OCI-LY3 (cell line): ENCODE measurements at regions not wholly inside any gene's neighbourhood (a gene's known extent, or its start where the extent isn't known, plus 50 kb on each side); places are given as distances from the start of the nearest gene placed in this dataset.

Experiments used
- H2AFZ ChIP-seq: fragments of 200-600, 300-600 bp; shearing (Covaris generic); 2 replicates; pipeline ENCODE4 v1.6.0; 2014; ENCODE audit warnings: antibody characterized with exemption, low read depth, low read length
- H3K27ac ChIP-seq: fragments of 200-600, 300-600 bp; sonication (generic); 2 replicates; pipeline ENCODE4 v1.5.1; 2014; ENCODE audit warnings: mild to moderate bottlenecking, low read length, moderate library complexity, mixed read lengths
- H3K27me3 ChIP-seq: fragments of 200-600, 300-600 bp; sonication (generic); 2 replicates; pipeline ENCODE4 v1.6.1; 2014; ENCODE audit warnings: low read depth, low read length, mixed read lengths
- H3K36me3 ChIP-seq: fragments of 200-600, 300-600 bp; sonication (generic); replicated peaks from 2 replicates; pipeline ENCODE3; 2014; ENCODE audit warnings: low read depth, low read length, mixed read lengths
- H3K4me1 ChIP-seq: fragments of 300-600, 200-600 bp; sonication (generic); 2 replicates; pipeline ENCODE4 v1.6.1; 2014; ENCODE audit warnings: low read length, mixed read lengths
- H3K4me2 ChIP-seq: fragments of 200-600, 300-600 bp; sonication (generic); 2 replicates; pipeline ENCODE4 v1.6.1; 2014; ENCODE audit warnings: low read length, mixed read lengths
- H3K4me3 ChIP-seq: fragments of 300-600, 200-600 bp; sonication (generic); 2 replicates; pipeline ENCODE4 v1.5.1; 2014; ENCODE audit warnings: antibody characterized with exemption, mild to moderate bottlenecking, low read length, moderate library complexity
- H3K79me2 ChIP-seq: fragments of 300-600, 200-600 bp; shearing (Covaris generic); 2 replicates; pipeline ENCODE4 v1.6.1; 2014; ENCODE audit warnings: mild to moderate bottlenecking, low read length, mixed read lengths
- H3K9ac ChIP-seq: fragments of 300-600, 200-600 bp; shearing (Covaris generic); 2 replicates; pipeline ENCODE4 v1.6.0; 2014; ENCODE audit warnings: mild to moderate bottlenecking, low read length, moderate library complexity
- H3K9me3 ChIP-seq: fragments of 200-600, 300-600 bp; shearing (Covaris generic); 2 replicates; pipeline ENCODE4 v1.6.1; 2014; ENCODE audit warnings: low read length, mixed read lengths; ENCODE audit not compliant: insufficient read depth
- H4K20me1 ChIP-seq: fragments of 200-600, 300-600 bp; sonication (generic); 2 replicates; pipeline ENCODE4 v1.6.1; 2016; ENCODE audit warnings: low read length, mixed read lengths; ENCODE audit not compliant: insufficient read depth
- CTCF ChIP-seq: fragments of 200-600, 300-600 bp; sonication (generic); IDR thresholded peaks from 2 replicates; pipeline ENCODE4 v1.5.1; 2014; ENCODE audit warnings: antibody characterized with exemption, low read length, low read depth
- EZH2phosphoT487 ChIP-seq: fragments of 200-600 bp; shearing (Covaris generic); IDR thresholded peaks from 2 replicates; pipeline ENCODE4 v1.6.1; 2018; ENCODE audit warnings: antibody characterized with exemption, mixed run types, low read depth

GRCh38 chr12:76702946-76703345, 61.0 kb upstream of the ZDHHC17 start:
- H3K27ac ChIP-seq, result no peak overlapping the region
- no peaks in the 10 kb centered on the region for H3K79me2 ChIP-seq
- H2AFZ ChIP-seq, result no peak overlapping the region
- peaks cover 22% of the 10 kb centered on the region for H3K4me1 ChIP-seq
- H3K9me3 ChIP-seq, result no peaks in the 10 kb centered on the region
- TF ChIP-seq CTCF (no peak), EZH2phosphoT487 (no peak)
- no peaks in the 10 kb centered on the region for H3K27me3 ChIP-seq
- no peak overlapping the region for H3K4me2 ChIP-seq
- H3K36me3 ChIP-seq, result no peaks in the 10 kb centered on the region
- no peak overlapping the region for H3K9ac ChIP-seq
- no peaks in the 10 kb centered on the region for H4K20me1 ChIP-seq
- no peak overlapping the region for H3K4me3 ChIP-seq

DNA sequence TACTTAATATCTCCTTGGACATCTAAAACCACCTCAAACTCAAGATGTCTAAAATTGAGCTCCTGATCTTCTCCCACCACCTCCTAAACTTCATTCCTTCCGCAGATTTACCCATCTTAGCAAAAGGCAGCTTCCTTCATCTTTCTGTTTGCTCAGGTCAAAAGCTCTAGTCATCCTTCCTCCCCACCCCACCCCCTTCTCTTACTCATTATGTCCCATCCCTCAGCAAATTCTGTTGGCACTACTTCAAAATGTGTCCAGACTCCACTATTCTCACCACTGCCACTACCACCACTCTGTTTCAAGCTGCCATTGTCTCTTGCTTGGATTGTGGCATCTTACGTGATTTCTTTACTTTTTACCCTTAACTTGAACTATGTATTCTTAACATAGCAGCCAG, 59.2 kb upstream of the ZDHHC17 start:
- H3K79me2 ChIP-seq, result no peaks in the 10 kb centered on the region

GRCh38 chr12:76706101-76706500, 57.8 kb upstream of the ZDHHC17 start:
- no peaks in the 10 kb centered on the region for H3K79me2 ChIP-seq
- no peaks in the 10 kb centered on the region for H4K20me1 ChIP-seq
- H3K36me3 ChIP-seq, result no peaks in the 10 kb centered on the region
- no peak overlapping the region for H3K9ac ChIP-seq
- H3K27me3 ChIP-seq, result no peaks in the 10 kb centered on the region
- H3K4me2 ChIP-seq, result no peak overlapping the region
- H3K4me3 ChIP-seq, result no peak overlapping the region
- TF ChIP-seq CTCF (no peak), EZH2phosphoT487 (no peak)
- H3K27ac ChIP-seq, result no peak overlapping the region
- H2AFZ ChIP-seq, result no peak overlapping the region
- H3K4me1 ChIP-seq, result peaks cover 22% of the 10 kb centered on the region
- no peaks in the 10 kb centered on the region for H3K9me3 ChIP-seq

More for the DNA sequence above, 59.2 kb upstream of the ZDHHC17 start:
- Histone ChIP-seq H3K36me3 (no peaks in the 10 kb centered on the region), H3K9ac (no peak overlapping the region), H3K27me3 (no peaks in the 10 kb centered on the region), H4K20me1 (no peaks in the 10 kb centered on the region), H3K4me1 (peaks cover 22% of the 10 kb centered on the region), H3K27ac (no peak overlapping the region), H2AFZ (no peak overlapping the region), H3K4me3 (no peak overlapping the region), H3K9me3 (no peaks in the 10 kb centered on the region), H3K4me2 (peak overlapping the region; percentile 65; the same call in 1 of the 2 replicates)
- TF ChIP-seq CTCF (no peak), EZH2phosphoT487 (no peak)

DNA sequence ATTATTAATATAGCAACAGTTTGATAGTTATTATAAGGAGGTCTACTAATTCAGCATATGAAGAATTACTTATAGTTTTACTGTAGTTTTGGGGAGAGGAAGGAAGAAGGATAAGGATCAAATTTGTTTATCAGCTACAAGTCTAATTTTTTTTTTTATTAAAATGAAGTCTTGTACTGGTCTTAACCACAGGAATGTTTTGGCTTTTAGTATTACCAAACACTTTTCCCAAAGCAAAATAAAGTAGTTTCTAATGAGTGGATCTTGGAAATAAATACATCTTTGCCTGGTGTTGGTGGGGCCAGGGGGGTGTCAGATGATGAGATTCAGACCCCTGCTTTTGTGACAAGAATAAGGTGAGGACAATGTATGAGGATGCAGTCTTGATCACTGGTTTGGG, 57.2 kb upstream of the ZDHHC17 start:
- TF ChIP-seq CTCF (no peak), EZH2phosphoT487 (no peak)
- H3K4me1 ChIP-seq, result peaks cover 22% of the 10 kb centered on the region
- H3K27ac ChIP-seq, result no peak overlapping the region
- H3K4me2 ChIP-seq, result no peak overlapping the region
- no peaks in the 10 kb centered on the region for H3K36me3 ChIP-seq
- H3K4me3 ChIP-seq, result no peak overlapping the region
- H3K9ac ChIP-seq, result no peak overlapping the region
- H4K20me1 ChIP-seq, result no peaks in the 10 kb centered on the region
- no peaks in the 10 kb centered on the region for H3K27me3 ChIP-seq
- no peaks in the 10 kb centered on the region for H3K79me2 ChIP-seq
- H2AFZ ChIP-seq, result no peak overlapping the region
- no peaks in the 10 kb centered on the region for H3K9me3 ChIP-seq
